D721Med (cell line): ENCODE measurements at regions not wholly inside any gene's neighbourhood (a gene's known extent, or its start where the extent isn't known, plus 50 kb on each side); places are given as distances from the start of the nearest gene placed in this dataset.

Experiments used
- DNase-seq: peaks from one replicate; pipeline ENCODE4 v3.0.0; 2011; ENCODE audit warnings: low spot score; ENCODE audit not compliant: insufficient read length
- FAIRE-seq: peaks from 2 replicates; lab custom pipeline; 2011; peaks lifted over from hg19 to GRCh38; lab: Jason Lieb, UNC
- CTCF ChIP-seq: IDR thresholded peaks from 2 replicates; pipeline ENCODE4 v1.5.1; 2012; ENCODE audit warnings: mild to moderate bottlenecking, control low read depth; ENCODE audit not compliant: insufficient read depth; ENCODE audit errors: missing control alignments

GRCh38 chr14:71694591-71695530 lies 237.4 kb upstream of the RGS6 start:
- no peak for FAIRE-seq
- TF ChIP-seq CTCF, result no peak
- DNase-seq, result no peak

GRCh38 chr14:71695611-71696350 lies 236.4 kb upstream of the RGS6 start:
- DNase-seq (no peak), FAIRE-seq (no peak)
- TF ChIP-seq CTCF, result no peak

GRCh38 chr14:71698027-71698426 lies 234.2 kb upstream of the RGS6 start:
- TF ChIP-seq CTCF, result no peak
- FAIRE-seq, result no peak
- DNase-seq, result no peak

- FAIRE-seq (no peak), DNase-seq (no peak)
- no peak for TF ChIP-seq CTCF
Measured at GRCh38 chr14:71698673-71699072, 233.6 kb upstream of the RGS6 start.

GRCh38 chr14:71701990-71702389 lies 230.2 kb upstream of the RGS6 start:
- no peak for TF ChIP-seq CTCF
- FAIRE-seq (no peak), DNase-seq (no peak)

GRCh38 chr14:71702786-71703185 lies 229.4 kb upstream of the RGS6 start:
- FAIRE-seq, result no peak
- no peak for TF ChIP-seq CTCF
- DNase-seq, result no peak
